CD14-positive monocyte (primary cell): ENCODE measurements at regions not wholly inside any gene's neighbourhood (a gene's known extent, or its start where the extent isn't known, plus 50 kb on each side); places are given as distances from the start of the nearest gene placed in this dataset.

ENCODE experiments used
- DNase-seq, 3 donors: peaks; one replicate each; pipeline ENCODE4 v3.0.0-alpha.2; 2011 to 2022
- H2AFZ ChIP-seq: 2 replicates; pipeline ENCODE4 v1.6.0; 2012; ENCODE audit warnings: mild to moderate bottlenecking, low read depth, low read length, inconsistent platforms; ENCODE audit not compliant: insufficient read depth, poor library complexity, severe bottlenecking
- H3K27ac ChIP-seq, 2 donors: 1 replicate in 1 of 2; 2 replicates in 1 of 2; pipeline ENCODE4 v1.5.1; 2012 to 2013; ENCODE audit warnings: low read length in 2 of 2, control low read depth in 1 of 2, inconsistent platforms in 1 of 2, low read depth in 1 of 2, mild to moderate bottlenecking in 1 of 2
- H3K27me3 ChIP-seq, 2 donors: one replicate each; pipeline versions ENCODE4 v1.6.0 to v1.6.1; 2011 to 2013; ENCODE audit warnings: low read length in 2 of 2; ENCODE audit not compliant: control insufficient read depth in 2 of 2, insufficient read depth in 2 of 2
- H3K36me3 ChIP-seq, 2 donors: replicated peaks in 1 of 2; 1 replicate in 1 of 2; 2 replicates in 1 of 2; pipeline versions ENCODE4 v1.5.1 to v1.6.1; 2012 to 2013; ENCODE audit warnings: low read length in 2 of 2, control low read depth in 1 of 2, inconsistent platforms in 1 of 2, mild to moderate bottlenecking in 1 of 2; ENCODE audit not compliant: insufficient read depth in 2 of 2, control insufficient read depth in 1 of 2
- H3K4me1 ChIP-seq, 2 donors: 1 replicate in 1 of 2; 2 replicates in 1 of 2; pipeline versions ENCODE4 v1.5.1 to v1.6.1; 2012 to 2013; ENCODE audit warnings: low read length in 2 of 2, control low read depth in 1 of 2, inconsistent platforms in 1 of 2, mild to moderate bottlenecking in 1 of 2, moderate library complexity in 1 of 2; ENCODE audit not compliant: insufficient read depth in 2 of 2, control insufficient read depth in 1 of 2
- H3K4me2 ChIP-seq: replicated peaks from 2 replicates; pipeline ENCODE3; 2012; ENCODE audit warnings: low read length, moderate library complexity, mild to moderate bottlenecking; ENCODE audit not compliant: poor library complexity, severe bottlenecking; ENCODE audit errors: extremely low read depth
- H3K4me3 ChIP-seq, 3 experiments: fragments of 200-600 bp in 1 of 3; sonication (generic) in 1 of 3; replicated peaks in 1 of 3; 1 replicate in 2 of 3; 2 replicates in 1 of 3; pipeline ENCODE4 v1.5.1; 2011 to 2013; ENCODE audit warnings: low read length in 3 of 3, mild to moderate bottlenecking in 3 of 3, control low read depth in 2 of 3, low read depth in 2 of 3, inconsistent platforms in 1 of 3, moderate library complexity in 1 of 3
- H3K79me2 ChIP-seq: 2 replicates; pipeline ENCODE4 v1.6.0; 2012; ENCODE audit warnings: mild to moderate bottlenecking, control low read depth, inconsistent platforms, low read length, moderate library complexity; ENCODE audit not compliant: insufficient read depth
- H3K9ac ChIP-seq: 2 replicates; pipeline ENCODE4 v1.6.0; 2017; ENCODE audit warnings: low read length, mild to moderate bottlenecking; ENCODE audit not compliant: insufficient read depth, poor library complexity, severe bottlenecking
- H3K9me3 ChIP-seq, 2 donors: replicated peaks in 1 of 2; 1 replicate in 1 of 2; 2 replicates in 1 of 2; pipeline versions ENCODE4 v1.5.1 to v1.6.1; 2012 to 2013; ENCODE audit warnings: low read length in 2 of 2, control low read depth in 1 of 2; ENCODE audit not compliant: control insufficient read depth in 1 of 2, insufficient read depth in 1 of 2
- H4K20me1 ChIP-seq: 2 replicates; pipeline ENCODE4 v1.6.0; 2012; ENCODE audit warnings: mild to moderate bottlenecking, low read length, control low read depth, moderate library complexity; ENCODE audit not compliant: insufficient read depth
- H3K27ac Mint-ChIP-seq, 7 donors: one replicate each; pipeline ENCODE4 v1.8.0; 2020; ENCODE audit warnings: mild to moderate bottlenecking in 7 of 7, mixed read lengths in 7 of 7, moderate library complexity in 6 of 7, inconsistent platforms in 2 of 7
- H3K27me3 Mint-ChIP-seq, 3 donors: one replicate each; pipeline ENCODE4 v1.8.0; 2021 to 2022; ENCODE audit warnings: low read depth in 3 of 3, mild to moderate bottlenecking in 3 of 3, mixed read lengths in 3 of 3, moderate library complexity in 3 of 3, inconsistent platforms in 1 of 3
- H3K36me3 Mint-ChIP-seq, 2 donors: one replicate each; pipeline ENCODE4 v1.8.0; 2020; ENCODE audit warnings: mixed read lengths in 2 of 2, inconsistent platforms in 1 of 2, mild to moderate bottlenecking in 1 of 2
- H3K4me1 Mint-ChIP-seq: one replicate; pipeline ENCODE4 v1.8.0; 2020; ENCODE audit warnings: mild to moderate bottlenecking, mixed read lengths
- H3K4me3 Mint-ChIP-seq, 2 donors: one replicate each; pipeline ENCODE4 v1.8.0; 2020; ENCODE audit warnings: mild to moderate bottlenecking in 2 of 2, mixed read lengths in 2 of 2, moderate library complexity in 1 of 2
- H3K9me3 Mint-ChIP-seq, 7 donors: one replicate each; pipeline ENCODE4 v1.8.0; 2020 to 2022; ENCODE audit warnings: mixed read lengths in 7 of 7, mild to moderate bottlenecking in 6 of 7, moderate library complexity in 6 of 7, inconsistent platforms in 2 of 7
- WGBS: methylation state at CpG from one replicate; pipeline ENCODE4 v1.1.5; 2013; ENCODE audit warnings: missing lambda C conversion rate; ENCODE audit not compliant: insufficient coverage; 5-methylcytosine and 5-hydroxymethylcytosine counted together
- intact Hi-C, 2 donors: fragments of 100-400 bp; cut with micrococcal nuclease; formaldehyde crosslinking; loops; one replicate each; pipeline versions ENCODE4 v1.15.0 to v1.15.1; 2023
- TF ChIP-seq, protein P1 (sequence below): fragments of 200-600 bp; IDR thresholded peaks from one replicate; pipeline ENCODE4 v1.8.0; 2022; ENCODE audit warnings: antibody characterized with exemption, mild to moderate bottlenecking

GRCh38 chr7:25455683-25456251, 227.5 kb upstream of the NPVF start:
- Histone ChIP-seq H3K4me1 (peaks cover 3 to 8% of the 10 kb centered on the region in 2 donors), H3K27me3 (no peaks in the 10 kb centered on the region), H3K4me2 (no peak overlapping the region), H3K9me3 (no peaks in the 10 kb centered on the region), H2AFZ (no peak overlapping the region), H4K20me1 (no peaks in the 10 kb centered on the region), H3K36me3 (no peaks in the 10 kb centered on the region), H3K27ac (no peak overlapping the region), H3K4me3 (no peak overlapping the region), H3K9ac (no peak overlapping the region), H3K79me2 (no peaks in the 10 kb centered on the region)
- TF ChIP-seq, protein P1, sequence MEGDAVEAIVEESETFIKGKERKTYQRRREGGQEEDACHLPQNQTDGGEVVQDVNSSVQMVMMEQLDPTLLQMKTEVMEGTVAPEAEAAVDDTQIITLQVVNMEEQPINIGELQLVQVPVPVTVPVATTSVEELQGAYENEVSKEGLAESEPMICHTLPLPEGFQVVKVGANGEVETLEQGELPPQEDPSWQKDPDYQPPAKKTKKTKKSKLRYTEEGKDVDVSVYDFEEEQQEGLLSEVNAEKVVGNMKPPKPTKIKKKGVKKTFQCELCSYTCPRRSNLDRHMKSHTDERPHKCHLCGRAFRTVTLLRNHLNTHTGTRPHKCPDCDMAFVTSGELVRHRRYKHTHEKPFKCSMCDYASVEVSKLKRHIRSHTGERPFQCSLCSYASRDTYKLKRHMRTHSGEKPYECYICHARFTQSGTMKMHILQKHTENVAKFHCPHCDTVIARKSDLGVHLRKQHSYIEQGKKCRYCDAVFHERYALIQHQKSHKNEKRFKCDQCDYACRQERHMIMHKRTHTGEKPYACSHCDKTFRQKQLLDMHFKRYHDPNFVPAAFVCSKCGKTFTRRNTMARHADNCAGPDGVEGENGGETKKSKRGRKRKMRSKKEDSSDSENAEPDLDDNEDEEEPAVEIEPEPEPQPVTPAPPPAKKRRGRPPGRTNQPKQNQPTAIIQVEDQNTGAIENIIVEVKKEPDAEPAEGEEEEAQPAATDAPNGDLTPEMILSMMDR, result no peak
- intact Hi-C loops, result no loop called here
- DNase-seq, result no peak
- peaks cover 0 to 5% (median 0%) of the 10 kb centered on the region in 7 donors for H3K9me3 Mint-ChIP-seq
- 99% methylated on average over 7 of the region's 10 CpGs for WGBS
- no peak overlapping the region for H3K4me3 Mint-ChIP-seq
- peaks cover 19% of the 10 kb centered on the region for H3K4me1 Mint-ChIP-seq
- H3K27me3 Mint-ChIP-seq, result peaks cover 0 to 2% (median 0%) of the 10 kb centered on the region in 3 donors
- no peaks in the 10 kb centered on the region for H3K36me3 Mint-ChIP-seq
- H3K27ac Mint-ChIP-seq, result no peak overlapping the region

GRCh38 chr7:25456467-25457171, 228.3 kb upstream of the NPVF start:
- TF ChIP-seq, protein P1, result no peak
- Mint-ChIP-seq H3K4me3 (no peak overlapping the region), H3K27me3 (peaks cover 0 to 2% (median 0%) of the 10 kb centered on the region in 3 donors), H3K9me3 (peaks cover 0 to 5% (median 0%) of the 10 kb centered on the region in 7 donors), H3K36me3 (no peaks in the 10 kb centered on the region), H3K4me1 (peaks cover 19% of the 10 kb centered on the region), H3K27ac (peak overlapping the region in 1 of 7 donors; percentile 48)
- H3K27me3 ChIP-seq, result no peaks in the 10 kb centered on the region
- H3K36me3 ChIP-seq, result no peaks in the 10 kb centered on the region
- peaks cover 3 to 8% of the 10 kb centered on the region in 2 donors for H3K4me1 ChIP-seq
- no peak for DNase-seq
- H4K20me1 ChIP-seq, result no peaks in the 10 kb centered on the region
- H3K27ac ChIP-seq, result no peak overlapping the region
- intact Hi-C loops, result no loop called here
- no peak overlapping the region for H2AFZ ChIP-seq
- no peaks in the 10 kb centered on the region for H3K79me2 ChIP-seq
- H3K4me2 ChIP-seq, result no peak overlapping the region
- H3K9ac ChIP-seq, result no peak overlapping the region
- H3K9me3 ChIP-seq, result no peaks in the 10 kb centered on the region
- WGBS, result 90% methylated on average over 3 of the region's 8 CpGs
- H3K4me3 ChIP-seq, result no peak overlapping the region
